ENCODE measurements at regions not wholly inside any gene's neighbourhood (a gene's known extent, or its start where the extent isn't known, plus 50 kb on each side); places are given as distances from the start of the nearest gene placed in this dataset.

- DNase-seq: no peak
Observed at GRCh38 chr4:104682311-104682710, 187.6 kb upstream of the CXXC4 start.

GRCh38 chr4:104693601-104694201 is 199.0 kb upstream of the CXXC4 start:
- peak in 1 of 2 experiments; percentile 3 for DNase-seq

GRCh38 chr4:104716584-104716983 is 221.9 kb upstream of the CXXC4 start:
- no peak for DNase-seq

GRCh38 chr4:104719539-104720230 is 225.0 kb upstream of the CXXC4 start:
- DNase-seq: no peak

GRCh38 chr4:104722467-104722866 is 227.8 kb upstream of the CXXC4 start:
- no peak for DNase-seq

GRCh38 chr4:104726002-104726401 is 231.3 kb upstream of the CXXC4 start:
- DNase-seq: no peak

GRCh38 chr4:104727643-104728042 is 232.9 kb upstream of the CXXC4 start:
- DNase-seq: no peak

- no peak for DNase-seq
Observed at GRCh38 chr4:104728380-104729122, 233.9 kb upstream of the CXXC4 start.

GRCh38 chr4:104732766-104733165 is 238.1 kb upstream of the CXXC4 start:
- no peak for DNase-seq

- DNase-seq: no peak
Observed at GRCh38 chr4:104735174-104735573, 240.5 kb upstream of the CXXC4 start.

GRCh38 chr4:104740161-104740560 is 245.5 kb upstream of the CXXC4 start:
- DNase-seq: no peak

- DNase-seq: no peak
Observed at GRCh38 chr4:104743215-104743653, 248.5 kb upstream of the CXXC4 start.

- no peak for DNase-seq
Observed at GRCh38 chr4:104747635-104748034, 252.9 kb upstream of the CXXC4 start.

- DNase-seq: no peak
Observed at GRCh38 chr4:104749062-104749461, 254.4 kb upstream of the CXXC4 start.

- DNase-seq: no peak
Observed at GRCh38 chr4:104750008-104750407, 255.3 kb upstream of the CXXC4 start.

- DNase-seq: no peak
Observed at GRCh38 chr4:104751468-104751867, 256.8 kb upstream of the CXXC4 start.

- no peak for DNase-seq
Observed at GRCh38 chr4:104752337-104752736, 257.6 kb upstream of the CXXC4 start.

- DNase-seq: no peak
Observed at GRCh38 chr4:104756837-104757236, 262.1 kb upstream of the CXXC4 start.

GRCh38 chr4:104758574-104758973 is 263.9 kb upstream of the CXXC4 start:
- DNase-seq: no peak

- no peak for DNase-seq
Observed at GRCh38 chr4:104763554-104764222, 269.0 kb upstream of the CXXC4 start.

- no peak for DNase-seq
Observed at GRCh38 chr4:104766676-104767075, 272.0 kb upstream of the CXXC4 start.

- no peak for DNase-seq
Observed at GRCh38 chr4:104772849-104773248, 278.2 kb upstream of the CXXC4 start.

GRCh38 chr4:104795264-104795939 is 300.7 kb upstream of the CXXC4 start:
- DNase-seq: no peak
